VCaP (cell line): ENCODE measurements at regions not wholly inside any gene's neighbourhood (a gene's known extent, or its start where the extent isn't known, plus 50 kb on each side); places are given as distances from the start of the nearest gene placed in this dataset.

Experiments
- H3K27ac ChIP-seq: fragments of 450-650 bp; 2 replicates; pipeline ENCODE4 v1.5.1; 2017
- TF ChIP-seq, protein P1 (sequence below): fragments of 450-650 bp; conservative IDR thresholded peaks from 2 replicates; pipeline ENCODE4 v1.5.1; 2017; ENCODE audit warnings: mild to moderate bottlenecking, moderate library complexity

- no peak overlapping the region for H3K27ac ChIP-seq
- TF ChIP-seq, protein P1, sequence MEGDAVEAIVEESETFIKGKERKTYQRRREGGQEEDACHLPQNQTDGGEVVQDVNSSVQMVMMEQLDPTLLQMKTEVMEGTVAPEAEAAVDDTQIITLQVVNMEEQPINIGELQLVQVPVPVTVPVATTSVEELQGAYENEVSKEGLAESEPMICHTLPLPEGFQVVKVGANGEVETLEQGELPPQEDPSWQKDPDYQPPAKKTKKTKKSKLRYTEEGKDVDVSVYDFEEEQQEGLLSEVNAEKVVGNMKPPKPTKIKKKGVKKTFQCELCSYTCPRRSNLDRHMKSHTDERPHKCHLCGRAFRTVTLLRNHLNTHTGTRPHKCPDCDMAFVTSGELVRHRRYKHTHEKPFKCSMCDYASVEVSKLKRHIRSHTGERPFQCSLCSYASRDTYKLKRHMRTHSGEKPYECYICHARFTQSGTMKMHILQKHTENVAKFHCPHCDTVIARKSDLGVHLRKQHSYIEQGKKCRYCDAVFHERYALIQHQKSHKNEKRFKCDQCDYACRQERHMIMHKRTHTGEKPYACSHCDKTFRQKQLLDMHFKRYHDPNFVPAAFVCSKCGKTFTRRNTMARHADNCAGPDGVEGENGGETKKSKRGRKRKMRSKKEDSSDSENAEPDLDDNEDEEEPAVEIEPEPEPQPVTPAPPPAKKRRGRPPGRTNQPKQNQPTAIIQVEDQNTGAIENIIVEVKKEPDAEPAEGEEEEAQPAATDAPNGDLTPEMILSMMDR = no peak
These were observed 592.9 kb downstream of the FSCB start for GRCh38 chr14:43914041-43914693.

DNA sequence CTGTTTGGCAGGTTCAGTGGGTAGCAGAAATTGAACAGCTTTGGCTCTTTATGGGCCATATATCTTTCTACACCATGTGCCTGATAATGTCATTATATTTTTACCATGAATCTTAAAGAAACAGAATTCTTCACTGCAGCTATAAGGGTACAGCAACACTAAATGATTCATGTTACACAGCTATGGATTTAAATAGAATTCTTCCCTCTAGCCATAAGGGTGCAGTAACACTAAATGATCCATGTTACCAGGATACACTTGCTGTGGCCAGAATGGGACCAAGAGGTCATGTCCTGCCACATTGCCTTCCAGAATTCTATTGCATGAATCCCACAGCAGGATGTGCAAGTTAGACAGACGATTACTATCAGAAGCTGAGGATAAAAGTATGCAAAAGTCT is 603.9 kb downstream of the FSCB start:
- peak overlapping the region; percentile 30 for H3K27ac ChIP-seq
- TF ChIP-seq, protein P1 = no peak

GRCh38 chr14:43901911-43902673 is 605.0 kb downstream of the FSCB start:
- H3K27ac ChIP-seq = peak overlapping the region; percentile 30
- TF ChIP-seq, protein P1 = no peak

DNA sequence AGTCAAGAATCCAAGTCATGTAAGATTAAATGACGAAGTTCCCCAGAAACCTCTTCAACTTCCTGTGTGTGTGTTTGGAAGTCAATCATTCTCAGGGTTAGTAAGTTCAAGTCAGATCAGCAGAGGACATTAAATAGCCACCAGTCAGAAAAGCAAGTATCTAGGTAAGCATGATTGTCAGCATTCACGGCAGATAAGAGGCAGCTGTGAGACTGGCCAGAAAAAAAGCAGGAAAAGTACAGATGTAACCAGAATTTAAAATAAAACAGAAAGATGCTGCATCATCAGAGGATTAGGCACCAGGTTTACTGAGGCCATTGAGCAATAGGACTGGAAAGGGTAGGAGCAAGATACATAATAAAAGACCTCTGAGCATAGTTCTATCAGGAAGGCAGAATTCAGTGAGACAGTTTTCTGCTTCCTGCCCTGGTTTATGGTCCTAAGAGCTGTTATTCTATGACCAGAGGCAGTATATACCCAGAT is 606.9 kb downstream of the FSCB start:
- H3K27ac ChIP-seq = no peak overlapping the region
- TF ChIP-seq, protein P1 = no peak

GRCh38 chr14:43898687-43899086 is 608.4 kb downstream of the FSCB start:
- H3K27ac ChIP-seq = no peak overlapping the region
- TF ChIP-seq, protein P1 = peak; percentile 67

DNA sequence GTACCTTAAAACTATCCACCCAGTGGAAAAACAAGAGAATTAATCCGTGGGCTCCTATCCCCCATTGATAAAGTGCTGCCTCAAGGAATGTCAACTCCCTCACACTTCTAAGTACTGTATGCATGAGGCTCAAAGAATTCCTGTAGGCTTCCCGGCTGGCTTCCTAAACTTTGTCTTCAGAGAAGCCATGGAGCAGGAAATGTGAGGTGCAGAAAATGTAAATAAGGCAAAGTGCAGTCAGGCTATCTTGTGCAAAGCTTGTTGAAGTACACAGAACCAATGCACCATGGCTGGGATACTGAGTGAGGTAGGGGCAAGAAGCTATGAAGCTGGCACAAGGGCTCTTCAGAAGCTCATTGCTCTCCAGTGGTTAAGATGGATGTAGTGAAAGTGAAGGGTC is 611.0 kb downstream of the FSCB start:
- H3K27ac ChIP-seq = no peak overlapping the region
- TF ChIP-seq, protein P1 = no peak

GRCh38 chr14:43894534-43894933 is 612.5 kb downstream of the FSCB start:
- H3K27ac ChIP-seq = no peak overlapping the region
- TF ChIP-seq, protein P1 = peak; percentile 58
